ENCODE measurements at regions not wholly inside any gene's neighbourhood (a gene's known extent, or its start where the extent isn't known, plus 50 kb on each side); places are given as distances from the start of the nearest gene placed in this dataset.

GRCh38 chr5:154544646-154545045 lies 66.6 kb upstream of the HAND1 start:
- no peaks in the 10 kb centered on the region for H3K9me2 ChIP-seq (ENCODE audit: insufficient read depth, low read length)
- H4K20me1 ChIP-seq (ENCODE audit: insufficient read depth) = no peaks in the 10 kb centered on the region
- H3K79me2 ChIP-seq (replicated peaks; ENCODE audit: insufficient read depth, low read length) = no peaks in the 10 kb centered on the region
- no peak overlapping the region for H2AFZ ChIP-seq (ENCODE audit: low read depth, low read length)
- H3K4me3 ChIP-seq (ENCODE audit: low read length) = no peak overlapping the region
- no peak overlapping the region for H3K27ac ChIP-seq (ENCODE audit: low read length)
- no peak overlapping the region for H3K9ac ChIP-seq (ENCODE audit: low read length)
- H3K9me3 ChIP-seq (ENCODE audit: low read length) = no peaks in the 10 kb centered on the region
- H3K4me2 ChIP-seq (ENCODE audit: low read length) = no peak overlapping the region
- no peak for TF ChIP-seq EZH2 (IDR thresholded peaks at IDR 0.05; ENCODE audit: borderline replicate concordance, insufficient read depth, low read length, poor library complexity, severe bottlenecking)
- TF ChIP-seq SMC3 (conservative IDR thresholded peaks at IDR 0.05; ENCODE audit: poor library complexity) = no peak
- no peak for TF ChIP-seq REST (IDR thresholded peaks at IDR 0.05; ENCODE audit: borderline replicate concordance)
- TF ChIP-seq TAF1 (IDR thresholded peaks at IDR 0.05; ENCODE audit: low read depth) = no peak
- no peak for TF ChIP-seq MXI1 (conservative IDR thresholded peaks at IDR 0.05; ENCODE audit: poor library complexity, severe bottlenecking)
- TF ChIP-seq POLR2AphosphoS5 (IDR thresholded peaks at IDR 0.05) = no peak
- no peak for TF ChIP-seq CTCF (IDR thresholded peaks at IDR 0.05; ENCODE audit: poor library complexity, severe bottlenecking)
- TF ChIP-seq EP300 (conservative IDR thresholded peaks at IDR 0.05; ENCODE audit: poor library complexity, severe bottlenecking) = no peak
- TF ChIP-seq RAD21 (conservative IDR thresholded peaks at IDR 0.05) = no peak
- no peaks in the 10 kb centered on the region for H3K27me3 ChIP-seq (ENCODE audit: insufficient read depth, low read depth, low read length)
- no peaks in the 10 kb centered on the region for H3F3A ChIP-seq (ENCODE audit: insufficient read depth, low read length, poor library complexity, severe bottlenecking)
- H3K36me3 ChIP-seq (ENCODE audit: insufficient read depth, low read length) = no peaks in the 10 kb centered on the region

- no peak overlapping the region for H2AFZ ChIP-seq (ENCODE audit: low read depth, low read length)
- no peaks in the 10 kb centered on the region for H3F3A ChIP-seq (ENCODE audit: insufficient read depth, low read length, poor library complexity, severe bottlenecking)
- no peaks in the 10 kb centered on the region for H4K20me1 ChIP-seq (ENCODE audit: insufficient read depth)
- H3K36me3 ChIP-seq (ENCODE audit: insufficient read depth, low read length) = no peaks in the 10 kb centered on the region
- no peaks in the 10 kb centered on the region for H3K9me2 ChIP-seq (ENCODE audit: insufficient read depth, low read length)
- TF ChIP-seq EP300 (conservative IDR thresholded peaks at IDR 0.05; ENCODE audit: poor library complexity, severe bottlenecking) (no peak), CTCF (IDR thresholded peaks at IDR 0.05; ENCODE audit: poor library complexity, severe bottlenecking) (no peak), REST (IDR thresholded peaks at IDR 0.05; ENCODE audit: borderline replicate concordance) (no peak)
- H3K27me3 ChIP-seq (ENCODE audit: insufficient read depth, low read depth, low read length) = no peaks in the 10 kb centered on the region
- H3K9ac ChIP-seq (ENCODE audit: low read length) = no peak overlapping the region
- no peaks in the 10 kb centered on the region for H3K9me3 ChIP-seq (ENCODE audit: low read length)
- H3K4me3 ChIP-seq (ENCODE audit: low read length) = no peak overlapping the region
- H3K27ac ChIP-seq (ENCODE audit: low read length) = no peak overlapping the region
- no peaks in the 10 kb centered on the region for H3K79me2 ChIP-seq (replicated peaks; ENCODE audit: insufficient read depth, low read length)
- no peak overlapping the region for H3K4me2 ChIP-seq (ENCODE audit: low read length)
These were observed 65.4 kb upstream of the HAND1 start for GRCh38 chr5:154543380-154543779.
